Lung microvascular endothelial cell (primary cell): ENCODE measurements at regions not wholly inside any gene's neighbourhood (a gene's known extent, or its start where the extent isn't known, plus 50 kb on each side); places are given as distances from the start of the nearest gene placed in this dataset.

Source experiments
- DNase-seq, 2 donors: peaks; one replicate each; pipeline versions ENCODE4 v3.0.0 to v3.0.0-alpha.2; 2010; ENCODE audit warnings: low read depth in 2 of 2

DNA sequence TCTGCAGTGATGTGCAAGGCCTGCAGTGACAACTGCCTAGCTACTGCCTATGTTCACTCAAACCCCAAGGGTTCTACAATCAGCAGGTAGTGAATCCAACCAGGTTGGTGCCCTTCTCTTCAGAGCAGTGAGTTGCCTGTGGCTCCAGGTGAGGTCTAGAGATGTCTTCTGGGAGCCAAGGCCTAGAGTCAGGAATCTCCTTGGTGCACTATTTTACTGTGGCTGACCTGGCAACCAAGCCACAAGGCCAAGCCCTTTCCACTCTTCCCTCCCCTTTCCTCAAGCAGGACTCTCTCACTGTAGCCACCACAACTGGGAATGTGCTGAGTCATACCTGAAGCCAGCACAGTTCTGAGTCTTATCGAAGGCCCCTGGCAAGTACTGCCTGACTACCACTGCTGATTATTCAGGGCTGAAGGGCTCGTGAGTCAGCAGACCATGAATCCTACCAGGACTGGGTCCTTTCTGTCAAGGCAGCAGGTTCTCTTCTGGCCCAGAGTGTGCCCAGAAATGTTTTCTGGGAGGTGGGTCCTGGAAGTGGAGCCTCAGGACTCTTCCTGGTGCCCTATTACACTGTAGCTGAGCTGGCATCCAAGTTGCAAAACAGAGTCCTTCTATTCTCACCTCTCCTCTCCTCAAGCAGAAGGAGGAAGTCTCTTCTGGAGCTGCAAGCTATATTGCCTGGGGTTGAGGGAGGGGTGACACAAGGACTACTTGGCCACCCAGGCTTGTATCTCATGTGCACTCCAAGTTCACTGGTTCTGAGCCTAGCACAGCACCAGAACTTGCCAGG, 111.6 kb downstream of the BTC start:
- peak in 1 of 2 donors; percentile 86 for DNase-seq

DNA sequence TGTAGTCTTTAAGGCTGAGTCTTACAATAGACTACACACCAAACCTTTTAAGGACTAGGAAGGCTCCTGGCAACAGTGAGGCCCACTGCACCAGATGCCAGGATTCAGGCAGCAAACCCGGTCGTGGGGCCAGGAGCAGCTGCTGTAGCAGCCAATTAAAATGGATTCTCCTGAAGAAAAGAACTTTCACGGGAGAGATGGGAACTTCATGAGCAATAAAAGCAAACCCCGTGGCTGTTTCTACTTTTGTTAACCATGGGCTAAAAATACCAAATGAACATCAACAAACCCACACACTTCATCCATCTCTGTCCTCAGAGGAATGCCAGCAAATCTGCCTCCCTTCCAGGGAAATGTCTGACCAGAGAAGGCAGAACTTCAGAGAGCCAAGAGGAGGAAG, 101.4 kb downstream of the BTC start:
- no peak for DNase-seq
